Kidney (tissue), 13 donors: ENCODE measurements at regions not wholly inside any gene's neighbourhood (a gene's known extent, or its start where the extent isn't known, plus 50 kb on each side); places are given as distances from the start of the nearest gene placed in this dataset.

Source experiments
- DNase-seq, 5 donors: peaks; one replicate each; pipeline ENCODE4 v3.0.0-alpha.2; 2013 to 2020
- FAIRE-seq: peaks from 2 replicates; lab custom pipeline; 2012; peaks lifted over from hg19 to GRCh38; lab: Jason Lieb, UNC
- H3K27ac ChIP-seq, 2 donors: one replicate each; pipeline ENCODE4 v1.7.0; 2013; ENCODE audit warnings: low read depth in 2 of 2, low read length in 2 of 2, inconsistent platforms in 1 of 2
- H3K27me3 ChIP-seq: one replicate; pipeline ENCODE4 v1.7.1; 2013; ENCODE audit warnings: low read length, inconsistent platforms; ENCODE audit not compliant: control insufficient read depth, insufficient read depth
- H3K36me3 ChIP-seq, 3 donors: one replicate each; pipeline versions ENCODE4 v1.7.0 to v1.7.1; 2013; ENCODE audit warnings: low read length in 3 of 3, control low read depth in 1 of 3, inconsistent platforms in 1 of 3; ENCODE audit not compliant: insufficient read depth in 3 of 3, control insufficient read depth in 2 of 3
- H3K4me1 ChIP-seq, 3 donors: one replicate each; pipeline versions ENCODE4 v1.7.0 to v1.7.1; 2013; ENCODE audit warnings: low read length in 3 of 3, inconsistent platforms in 1 of 3, low read depth in 1 of 3; ENCODE audit not compliant: control insufficient read depth in 2 of 3, insufficient read depth in 2 of 3
- H3K4me3 ChIP-seq, 3 donors: one replicate each; pipeline versions ENCODE4 v1.7.0 to v1.8.1; 2013; ENCODE audit warnings: low read length in 3 of 3, control low read depth in 1 of 3, inconsistent platforms in 1 of 3
- H3K9ac ChIP-seq, 3 donors: one replicate each; pipeline versions ENCODE4 v1.7.0 to v1.7.1; 2013; ENCODE audit warnings: low read length in 3 of 3, control low read depth in 1 of 3, inconsistent platforms in 1 of 3
- H3K9me3 ChIP-seq, 3 donors: one replicate each; pipeline versions ENCODE4 v1.7.0 to v1.7.1; 2013; ENCODE audit warnings: low read length in 3 of 3, control low read depth in 1 of 3, inconsistent platforms in 1 of 3; ENCODE audit not compliant: control insufficient read depth in 2 of 3, insufficient read depth in 1 of 3
- CTCF ChIP-seq: IDR thresholded peaks from 3 replicates; pipeline ENCODE4 v1.5.1; 2012; ENCODE audit warnings: mild to moderate bottlenecking, moderate library complexity, borderline replicate concordance; ENCODE audit not compliant: insufficient read depth; ENCODE audit errors: extremely low read depth
- intact Hi-C: fragments of 100-400 bp; cut with DNase I; formaldehyde crosslinking; loops from one replicate; pipeline ENCODE4 v1.11.1; 2022
- donor health status: control.
- donor health status: control.
- donor health status: control.
- donor health status: control.
- donor health status: control.
- donor health status: DM: yes; HTN: yes; CAD: no.
- donor health status: Normal renal cell carcinoma (clear cell type).

GRCh38 chr22:48635816-48636215 is 1191.9 kb downstream of the BRD1 start:
- DNase-seq = peak in 2 of 5 donors; percentile 33 to 38
- Histone ChIP-seq H3K27me3 (no peaks in the 10 kb centered on the region), H3K9me3 (no peaks in the 10 kb centered on the region), H3K4me1 (no peaks in the 10 kb centered on the region), H3K27ac (no peak overlapping the region), H3K9ac (no peak overlapping the region), H3K36me3 (no peaks in the 10 kb centered on the region), H3K4me3 (no peak overlapping the region)
- TF ChIP-seq CTCF = no peak
- intact Hi-C loops = no loop called here
- FAIRE-seq = no peak

GRCh38 chr22:48635031-48635430 is 1192.6 kb downstream of the BRD1 start:
- Histone ChIP-seq H3K27me3 (no peaks in the 10 kb centered on the region), H3K9me3 (no peaks in the 10 kb centered on the region), H3K36me3 (no peaks in the 10 kb centered on the region), H3K9ac (no peak overlapping the region), H3K27ac (no peak overlapping the region), H3K4me1 (no peaks in the 10 kb centered on the region), H3K4me3 (no peak overlapping the region)
- intact Hi-C loops = no loop called here
- no peak for TF ChIP-seq CTCF
- no peak for FAIRE-seq
- no peak for DNase-seq

GRCh38 chr22:48633996-48634836 is 1193.5 kb downstream of the BRD1 start:
- intact Hi-C loops = no loop called here

More at GRCh38 chr22:48633996-48634836, 1193.5 kb downstream of the BRD1 start:
- DNase-seq (no peak), FAIRE-seq (no peak)
- H3K9me3 ChIP-seq = no peaks in the 10 kb centered on the region
- H3K27ac ChIP-seq = no peak overlapping the region
- H3K36me3 ChIP-seq = no peaks in the 10 kb centered on the region
- TF ChIP-seq CTCF = no peak
- no peaks in the 10 kb centered on the region for H3K4me1 ChIP-seq
- H3K4me3 ChIP-seq = no peak overlapping the region
- H3K27me3 ChIP-seq = no peaks in the 10 kb centered on the region
- H3K9ac ChIP-seq = no peak overlapping the region
